HG02642 (cell line): ENCODE measurements at regions not wholly inside any gene's neighbourhood (a gene's known extent, or its start where the extent isn't known, plus 50 kb on each side); places are given as distances from the start of the nearest gene placed in this dataset.
"Not testable (repeated sequence)": the region's sequence is repeated elsewhere in the genome, so short reads cannot be mapped to it uniquely, and the experiment has no call there.

Experiments
- ATAC-seq: cut with Tn5 transposase; IDR thresholded peaks from one replicate; pipeline ENCODE4 v1.9.1; 2021; ENCODE audit warnings: mild to moderate bottlenecking; ENCODE audit not compliant: unreplicated experiment, poor library complexity

DNA sequence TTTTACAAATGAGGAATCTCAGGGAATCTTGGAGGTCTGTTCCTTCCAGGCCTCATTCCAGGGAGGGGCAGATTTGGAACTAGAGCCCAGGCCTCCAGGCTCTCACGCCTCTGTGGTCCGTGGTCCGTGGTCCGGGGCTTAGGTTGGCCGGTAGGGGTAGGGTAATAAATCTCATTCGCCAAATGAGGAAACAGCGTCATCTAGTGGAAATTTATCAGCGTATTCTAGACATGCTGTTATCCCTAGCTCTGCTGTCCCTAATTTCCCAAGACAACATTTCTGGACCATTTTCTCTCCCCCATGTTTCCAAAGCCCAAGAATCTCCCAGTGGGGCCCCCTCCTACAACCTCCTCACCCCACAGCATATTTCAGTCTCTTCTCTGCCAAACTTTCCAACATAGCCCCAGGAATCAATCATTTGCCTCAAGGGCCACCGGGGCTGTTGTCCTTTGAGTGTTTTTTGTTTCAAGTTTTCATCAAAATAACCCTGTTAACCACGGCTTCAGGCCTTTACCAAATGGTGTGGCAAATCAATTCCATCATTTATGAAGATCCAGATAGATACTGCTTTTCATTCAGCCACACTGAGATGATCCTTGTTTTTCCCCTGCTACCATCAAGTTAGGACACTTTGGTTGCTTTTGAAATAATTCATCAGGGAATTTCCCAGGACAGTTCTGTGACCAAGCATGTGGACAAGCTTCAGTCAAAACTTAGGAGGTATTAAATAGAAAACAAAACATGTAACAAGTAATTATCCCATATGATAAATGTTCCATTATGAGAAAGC lies 126.8 kb downstream of the ALDH8A1 start:
- no peak for ATAC-seq

DNA sequence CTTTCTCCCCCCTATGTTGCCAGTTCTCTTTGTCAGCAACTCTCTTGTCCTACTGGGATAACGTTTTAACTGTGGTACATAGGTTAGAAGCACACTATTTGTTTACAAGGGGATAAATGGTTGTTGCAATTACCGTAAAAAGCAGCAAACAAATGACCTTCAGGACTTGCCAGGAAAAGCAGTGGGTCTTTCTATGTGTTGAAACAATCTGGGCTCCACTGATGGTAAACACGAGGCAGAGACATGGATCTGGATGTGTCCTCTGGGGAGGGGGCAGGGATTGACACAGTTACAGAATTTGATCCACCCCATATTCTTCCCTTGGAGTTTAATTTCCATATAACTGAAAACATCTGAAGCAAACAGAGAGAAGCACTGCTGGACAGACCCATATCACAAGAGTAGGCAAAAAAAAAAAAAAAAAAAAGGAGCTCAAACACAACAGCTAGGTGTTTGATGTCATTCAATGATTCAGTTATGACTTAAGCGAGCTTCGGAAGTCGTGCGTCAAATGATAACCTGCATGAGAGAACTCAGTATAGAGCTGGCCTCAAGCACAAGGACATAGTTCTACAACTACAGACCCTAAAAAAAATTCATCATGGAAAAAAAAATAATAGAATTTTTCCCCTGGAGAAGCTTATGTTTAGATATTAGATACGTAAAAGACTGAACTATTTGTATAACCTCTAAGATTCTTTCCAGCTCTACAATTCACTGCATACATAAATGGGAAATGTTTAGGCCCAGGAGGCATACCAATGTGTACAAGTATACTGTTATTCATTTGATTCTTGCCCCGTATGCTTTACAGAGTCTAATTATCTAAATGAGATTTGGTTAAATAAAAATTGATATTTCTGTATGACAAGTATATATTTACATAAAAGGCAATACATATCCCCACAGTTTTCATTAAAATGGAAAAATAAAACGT lies 127.7 kb downstream of the ALDH8A1 start:
- no peak for ATAC-seq

DNA sequence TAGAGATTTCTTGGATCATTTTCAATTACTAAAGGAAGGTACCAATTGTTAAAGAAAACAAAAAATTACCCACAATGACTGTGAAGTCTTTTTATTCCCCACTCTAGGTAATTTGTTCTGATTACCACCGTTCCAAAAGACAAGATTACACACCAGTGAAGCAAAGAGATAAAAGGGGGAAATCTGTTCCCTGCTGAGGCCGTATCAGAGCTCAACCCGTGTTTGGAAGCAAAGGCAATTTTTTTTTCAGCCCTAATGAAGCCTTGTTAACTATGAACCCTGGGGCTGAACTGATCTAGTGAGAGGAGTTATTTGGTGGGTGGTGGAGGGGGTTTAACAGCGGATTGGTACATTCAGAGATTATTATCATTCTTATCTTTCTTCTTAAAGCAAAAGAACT lies 128.5 kb downstream of the ALDH8A1 start:
- ATAC-seq = no peak

DNA sequence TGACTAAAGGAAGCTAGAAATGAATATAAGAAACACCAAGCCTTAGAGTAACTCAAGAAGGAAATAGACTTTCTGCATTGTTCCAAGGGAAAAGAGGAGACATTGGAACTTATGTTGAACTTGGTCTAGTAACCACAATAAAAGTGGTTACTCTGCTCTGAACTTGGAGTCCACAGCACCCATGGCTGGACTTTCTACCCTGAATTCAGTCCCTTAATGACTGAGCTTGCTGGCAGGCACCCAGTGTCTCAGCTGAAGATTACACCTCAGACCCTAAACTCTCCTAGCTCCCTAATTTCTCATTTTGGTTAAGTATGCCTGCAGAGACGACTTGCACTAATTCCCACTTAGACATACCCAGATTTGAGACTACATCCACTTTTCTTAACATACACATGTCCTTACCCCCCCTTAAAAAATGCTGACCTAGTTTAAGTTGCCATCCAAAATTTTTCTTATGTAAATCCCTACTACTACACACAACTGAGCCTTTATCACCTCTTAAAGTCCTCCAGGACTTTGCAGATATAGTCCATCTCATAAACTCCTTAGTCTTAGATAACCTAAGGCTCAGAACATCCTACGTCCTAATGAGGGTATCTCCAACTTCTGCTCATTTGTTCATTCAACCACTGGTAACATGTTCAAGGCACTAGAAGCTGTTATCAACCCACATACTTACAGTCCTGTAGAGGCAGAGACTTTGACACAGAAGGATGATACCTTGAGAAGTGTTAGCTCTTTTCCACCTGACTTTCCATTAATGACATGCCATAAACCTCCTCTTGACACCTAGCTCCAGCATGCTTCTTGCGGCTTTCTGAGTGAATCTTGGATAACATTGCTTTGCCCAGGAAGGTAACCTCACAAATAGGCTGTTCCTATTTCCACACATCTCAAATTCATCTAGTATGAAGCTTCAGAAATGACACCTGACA lies 129.8 kb downstream of the ALDH8A1 start:
- no peak for ATAC-seq

DNA sequence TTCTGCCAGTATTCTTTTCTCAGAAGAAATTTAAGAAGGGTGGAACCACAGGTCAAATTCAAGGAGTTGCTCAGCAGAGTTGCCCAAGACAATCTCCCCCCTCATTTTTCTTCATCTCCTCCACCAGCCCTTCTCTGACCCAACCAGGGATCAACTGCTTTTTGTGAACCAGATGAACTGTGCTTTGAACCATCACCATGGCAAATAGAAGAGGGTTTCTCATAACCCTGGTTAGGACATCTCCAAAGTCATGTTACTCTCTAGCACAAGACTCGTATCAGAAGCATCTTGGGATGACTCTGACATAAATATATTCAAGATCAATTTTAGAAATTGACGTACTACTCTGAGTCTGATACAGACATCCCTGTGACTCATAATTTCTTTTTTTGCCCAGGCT lies 130.7 kb downstream of the ALDH8A1 start:
- ATAC-seq = no peak

DNA sequence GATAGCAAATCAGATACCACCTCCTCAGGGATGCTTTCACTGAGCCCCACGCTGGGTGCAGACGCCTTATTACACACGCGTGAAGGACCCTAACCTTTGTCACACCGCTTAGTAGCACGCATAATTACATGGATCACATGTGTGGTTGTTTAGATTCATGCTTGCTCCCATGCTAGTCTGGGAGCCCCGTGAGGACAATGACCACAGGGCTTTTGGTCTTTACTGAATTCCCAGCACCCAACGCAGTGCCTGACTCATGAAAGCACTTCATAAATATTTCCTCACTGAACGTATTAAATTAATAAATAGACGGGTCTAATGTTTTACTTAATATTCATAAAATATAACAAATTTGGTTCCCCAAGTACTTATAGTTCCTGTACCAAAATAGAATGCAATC lies 132.5 kb downstream of the ALDH8A1 start:
- no peak for ATAC-seq

DNA sequence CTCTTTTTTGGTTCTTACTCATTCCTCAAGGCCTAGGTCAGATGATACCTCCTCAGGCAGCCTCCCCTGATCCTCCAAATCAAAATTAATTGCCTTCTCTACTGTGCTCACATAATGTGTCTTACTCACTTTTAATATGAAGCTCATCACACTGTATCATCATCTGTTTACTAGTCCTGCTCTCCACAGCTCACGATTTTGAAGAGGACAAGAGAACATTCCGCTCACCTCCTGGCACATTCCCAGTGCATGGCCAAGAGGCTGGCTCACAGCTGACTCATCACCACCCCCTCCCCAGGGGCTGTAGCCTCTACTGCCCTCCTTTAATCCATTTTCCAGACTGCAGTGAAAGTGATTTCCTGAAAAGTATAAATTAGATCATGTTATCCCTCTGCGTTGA lies 133.1 kb downstream of the ALDH8A1 start:
- ATAC-seq = no peak

DNA sequence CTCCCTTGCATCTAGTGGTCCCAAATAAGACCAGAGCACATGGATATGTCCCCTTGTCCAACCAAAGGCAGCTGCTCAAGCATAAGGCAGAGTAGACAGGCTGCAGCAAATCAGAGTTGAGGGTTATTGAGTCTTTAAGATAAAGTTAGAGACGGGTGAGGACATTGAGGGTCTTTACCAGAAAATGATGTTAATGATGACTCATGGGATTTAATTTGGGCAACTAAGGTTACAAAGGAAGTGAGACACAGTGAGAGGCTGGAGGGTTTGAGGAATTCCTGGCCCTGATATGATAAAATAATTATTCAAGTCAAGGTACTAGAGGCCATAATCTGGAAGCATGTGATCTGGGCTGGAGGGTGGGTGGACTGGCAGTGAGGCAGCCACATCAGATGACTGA lies 133.6 kb downstream of the ALDH8A1 start:
- ATAC-seq = no peak

DNA sequence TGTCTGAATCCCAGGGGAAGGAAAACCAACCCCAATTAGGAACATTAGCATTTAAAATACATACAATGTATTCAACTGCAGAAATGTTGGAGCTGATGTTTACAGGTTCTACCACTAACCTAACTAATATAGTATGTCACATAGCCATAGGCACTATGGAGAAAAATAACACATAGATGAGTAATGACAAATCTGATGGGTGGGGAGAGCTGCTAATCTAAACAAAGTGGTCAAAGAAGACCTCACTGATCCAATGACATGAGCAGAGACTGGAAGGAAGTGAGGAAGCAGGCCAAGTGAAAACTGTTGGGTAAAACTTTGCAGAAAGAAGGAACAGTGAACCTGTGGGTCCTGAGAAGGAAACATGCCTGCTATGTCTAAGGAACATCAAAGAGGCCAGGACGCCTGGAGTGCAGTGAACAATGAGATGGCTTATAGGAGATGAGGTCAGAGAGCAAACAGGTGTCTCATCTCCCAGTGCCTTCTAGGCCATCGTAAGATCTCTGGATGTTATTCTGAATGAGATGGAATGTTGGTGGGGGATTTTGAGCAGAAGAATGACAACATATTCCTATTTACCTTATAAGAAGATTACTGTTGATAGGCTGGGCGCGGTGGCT lies 135.7 kb downstream of the ALDH8A1 start:
- no peak for ATAC-seq

DNA sequence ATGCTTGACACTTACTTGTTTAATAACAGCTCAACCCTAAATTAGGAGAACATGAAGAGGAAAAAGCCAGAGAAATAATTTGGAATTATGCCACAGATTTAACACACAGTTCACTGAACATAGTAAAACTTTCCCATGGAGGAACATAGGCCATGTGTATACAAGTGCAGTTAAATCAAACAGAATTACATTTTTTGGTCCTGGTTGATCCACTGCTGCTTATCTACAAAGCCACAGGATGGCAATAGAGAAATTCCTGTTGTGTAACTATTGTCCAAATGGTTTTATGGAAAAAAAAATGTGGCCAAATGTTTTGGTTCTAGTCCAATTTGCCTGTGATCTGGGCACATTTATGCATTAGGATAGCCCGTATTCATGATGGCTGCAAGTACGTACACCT lies 136.8 kb downstream of the ALDH8A1 start:
- ATAC-seq = no peak

DNA sequence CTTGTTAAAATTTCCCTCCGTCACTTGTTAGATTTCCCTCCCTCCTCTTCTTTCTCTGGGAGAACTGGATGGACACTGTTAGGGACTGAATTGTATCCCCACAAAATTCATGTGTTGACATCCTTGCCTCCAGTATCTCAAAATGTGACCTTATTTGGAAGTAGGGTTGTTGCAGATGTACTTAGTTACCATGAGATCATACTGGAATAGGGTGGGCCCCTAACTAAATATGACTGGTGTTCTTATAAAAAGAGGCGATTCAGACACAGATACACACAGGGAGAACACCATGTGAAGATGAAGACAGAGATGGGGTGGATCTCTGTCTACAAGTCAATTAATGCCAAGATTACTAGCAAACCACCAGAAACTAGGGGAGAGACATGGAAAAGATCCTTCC lies 139.5 kb downstream of the ALDH8A1 start:
- no peak for ATAC-seq

DNA sequence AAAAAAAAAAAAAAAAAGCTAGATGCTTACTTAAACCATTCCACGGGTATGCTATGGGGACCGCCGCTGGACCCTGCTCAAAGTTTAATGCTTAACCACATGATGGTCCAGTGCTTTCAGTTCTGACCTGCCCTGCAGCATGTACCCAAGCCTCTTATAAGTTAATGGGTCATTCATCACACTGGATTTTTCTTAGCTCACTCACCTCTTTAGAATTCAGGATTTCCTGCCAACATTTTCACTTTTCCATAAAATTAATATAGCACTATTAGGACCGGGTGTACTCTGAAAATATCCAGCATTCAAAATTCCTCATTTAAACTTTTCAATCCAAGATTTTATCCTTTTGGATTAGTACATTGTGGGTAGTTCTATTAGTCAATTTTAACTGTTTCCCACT lies 140.8 kb downstream of the ALDH8A1 start:
- no peak for ATAC-seq

DNA sequence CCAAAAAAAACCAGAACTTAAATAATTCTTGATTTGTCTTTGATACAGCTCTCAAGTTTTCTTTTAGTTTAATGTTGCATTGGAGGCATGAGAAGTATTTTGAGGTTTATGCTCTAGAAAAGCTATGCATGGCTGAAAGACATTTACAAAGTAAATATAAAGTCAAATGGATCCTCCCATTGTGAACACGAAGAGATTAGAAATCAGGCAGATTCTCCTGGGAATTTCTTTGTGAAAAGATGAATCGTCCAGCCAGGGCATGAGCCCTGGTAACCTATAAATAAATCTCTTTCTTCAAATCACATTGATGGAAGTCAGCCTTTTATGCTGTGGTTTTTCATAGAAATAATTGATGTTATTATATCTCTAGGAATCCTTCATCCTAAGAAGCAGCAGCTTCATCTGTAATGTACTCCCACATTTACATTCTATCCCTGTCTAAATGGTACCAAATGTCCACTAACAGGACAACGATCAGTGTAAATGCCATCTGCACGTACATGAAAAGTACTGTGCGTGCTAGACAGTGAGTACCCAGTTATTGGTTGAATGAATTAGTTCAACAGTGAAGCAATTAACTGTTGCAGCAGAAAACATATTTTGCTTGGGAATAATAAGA lies 143.6 kb downstream of the ALDH8A1 start:
- no peak for ATAC-seq

DNA sequence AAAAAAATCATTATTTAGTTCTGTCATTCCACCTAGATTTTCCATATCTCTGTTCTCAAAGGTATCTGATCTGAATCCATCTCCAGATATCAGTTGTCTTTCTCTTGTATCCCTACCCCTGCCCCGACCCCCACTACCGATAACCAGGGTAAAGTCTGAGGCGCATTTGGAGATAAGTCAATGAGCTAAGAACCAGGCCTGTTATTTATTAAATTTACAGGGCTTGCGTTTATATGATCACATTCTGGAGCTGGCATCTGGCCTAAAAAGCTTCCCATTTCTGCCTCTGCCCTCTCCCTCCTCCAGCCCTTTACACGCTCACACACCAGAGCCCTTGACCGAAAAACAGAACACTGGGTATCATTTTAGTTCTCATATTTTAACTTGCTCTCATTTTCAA lies 144.7 kb downstream of the ALDH8A1 start:
- no peak for ATAC-seq

DNA sequence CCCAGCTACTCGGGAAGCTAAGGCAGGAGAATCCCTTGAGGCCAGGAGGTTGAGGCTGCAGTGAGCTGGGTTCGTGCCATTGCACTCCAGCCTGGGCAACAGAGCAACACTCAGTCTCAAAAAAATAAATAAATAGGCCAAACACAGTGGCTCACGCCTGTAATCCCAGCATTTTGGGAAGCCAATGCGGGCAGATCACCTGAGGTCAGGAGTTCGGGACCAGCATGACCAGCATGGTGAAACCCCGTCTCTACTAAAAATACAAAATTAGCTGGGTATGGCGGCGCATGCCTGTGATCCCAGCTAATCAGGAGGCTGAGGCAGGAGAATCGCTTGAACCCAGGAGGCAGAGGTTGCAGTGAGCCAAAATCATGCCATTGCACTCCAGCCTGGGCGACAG lies 145.6 kb downstream of the ALDH8A1 start:
- not testable (repeated sequence) for ATAC-seq

DNA sequence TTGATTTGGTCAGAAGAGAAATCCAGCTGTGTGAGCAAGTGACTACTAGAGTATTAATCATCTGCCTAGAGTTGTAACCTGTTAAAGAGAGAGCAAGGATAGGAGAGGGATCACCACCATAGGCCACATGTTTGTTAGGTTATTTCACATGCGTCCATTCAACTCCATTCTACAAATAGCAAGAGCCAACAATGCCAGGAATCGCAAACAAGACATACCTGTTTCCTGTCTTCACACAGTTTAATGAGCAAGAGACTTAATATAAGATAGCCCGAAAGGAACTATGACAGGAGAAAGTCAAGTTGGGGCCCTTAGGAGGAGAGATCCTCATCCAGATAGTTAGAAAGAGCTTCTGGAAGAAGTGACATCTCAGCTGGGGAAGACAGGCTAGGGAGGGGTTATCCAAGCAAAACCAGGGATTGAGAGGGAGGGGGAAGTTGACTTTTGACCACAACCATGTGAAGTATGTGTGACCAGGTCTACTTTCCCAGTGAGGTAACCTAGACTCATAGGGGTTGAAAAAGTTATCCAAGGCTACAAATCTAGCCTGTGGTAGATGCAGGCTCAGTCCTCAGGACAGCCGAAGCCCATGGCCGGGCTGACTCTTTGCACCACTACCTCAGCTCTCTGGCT lies 147.4 kb downstream of the ALDH8A1 start:
- ATAC-seq = no peak

DNA sequence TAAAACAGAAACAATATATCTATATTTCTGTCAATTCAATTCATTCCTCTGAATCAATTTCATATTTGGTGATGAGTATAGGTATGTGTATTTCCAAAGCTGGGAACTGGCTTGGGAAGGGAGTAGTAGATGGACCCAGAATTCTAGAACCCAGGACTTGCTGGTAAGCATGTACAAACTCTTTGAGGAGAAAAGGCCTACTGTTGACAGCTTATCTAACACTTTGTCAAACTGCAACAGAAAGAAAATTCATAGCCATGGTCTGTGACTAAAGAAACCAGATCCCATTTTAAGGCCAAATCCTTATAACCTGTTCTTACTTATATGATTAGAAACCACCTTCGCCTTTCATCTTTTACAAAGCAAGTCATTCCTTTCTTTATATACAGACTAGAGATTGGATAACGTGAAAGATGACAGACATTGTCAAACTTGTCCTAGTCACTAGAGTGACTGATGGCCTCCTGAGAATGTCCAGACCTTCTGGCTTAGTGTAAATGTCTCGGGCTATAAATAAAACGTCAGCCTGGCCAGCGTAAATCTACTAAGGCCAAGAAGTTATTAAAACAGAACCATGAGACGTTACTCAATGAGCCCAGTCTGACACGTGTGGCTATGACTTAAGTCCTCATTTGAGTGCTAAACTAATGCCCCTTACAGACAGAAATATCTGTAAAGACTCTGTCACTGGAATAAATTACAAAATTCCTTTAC lies 152.3 kb downstream of the ALDH8A1 start:
- no peak for ATAC-seq

DNA sequence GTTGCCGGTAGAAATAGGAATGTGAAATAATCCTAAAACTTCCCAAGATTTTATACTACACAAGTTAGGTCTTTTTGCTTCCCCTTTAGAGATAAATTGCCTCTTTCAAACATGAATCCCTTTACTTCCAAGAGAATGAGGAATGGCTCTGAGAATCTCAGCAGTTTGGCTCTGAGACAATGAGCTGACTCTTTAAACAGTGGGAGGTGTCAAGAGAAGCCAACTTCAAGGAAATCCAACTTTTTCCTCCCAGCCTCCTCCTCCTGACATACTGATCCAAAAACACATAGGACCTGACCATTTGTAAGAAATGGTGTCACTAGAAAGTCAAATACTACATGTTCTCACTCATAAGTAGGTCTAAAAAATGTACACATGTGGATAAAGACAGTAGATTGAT lies 154.2 kb downstream of the ALDH8A1 start:
- no peak for ATAC-seq

DNA sequence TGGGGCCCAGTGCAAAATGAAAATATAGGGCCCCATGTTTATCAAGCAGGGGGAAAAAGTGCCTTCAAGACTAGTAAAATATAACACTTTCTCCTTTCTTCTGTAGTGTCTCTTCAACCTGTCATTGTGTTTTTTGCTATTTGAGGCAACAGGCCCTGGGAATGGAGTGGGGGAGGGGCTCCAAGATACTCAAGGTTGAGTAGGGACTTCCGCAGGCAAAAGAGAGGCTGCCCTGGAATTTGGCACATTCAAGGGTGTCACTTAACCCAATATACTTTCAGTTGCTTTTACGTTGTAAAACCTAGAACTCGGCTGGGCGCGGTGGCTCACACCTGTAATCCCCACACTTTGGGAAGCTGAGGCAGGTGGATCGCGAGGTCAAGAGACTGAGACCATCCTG lies 154.9 kb downstream of the ALDH8A1 start:
- ATAC-seq = no peak
